ENCODE measurements at regions not wholly inside any gene's neighbourhood (a gene's known extent, or its start where the extent isn't known, plus 50 kb on each side); places are given as distances from the start of the nearest gene placed in this dataset.

DNA sequence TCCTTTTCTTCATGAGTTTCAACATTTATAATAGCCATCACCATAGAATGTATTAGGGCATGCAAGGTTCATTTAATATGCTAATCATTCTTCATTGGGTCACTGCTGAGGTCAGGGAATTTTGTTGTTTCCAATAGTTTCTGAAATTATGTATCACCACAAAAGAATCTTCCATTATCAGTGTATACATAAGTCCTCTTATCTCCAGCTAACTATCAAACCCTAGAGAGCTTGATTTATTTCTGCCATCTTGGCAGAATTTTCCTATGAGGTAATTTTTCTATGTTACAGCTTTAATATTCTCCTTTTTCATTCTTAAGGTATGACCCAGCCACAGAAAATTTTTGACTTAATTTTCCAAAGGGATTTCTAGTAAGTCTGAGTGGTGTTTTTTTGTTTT, 415.0 kb upstream of the SLITRK1 start:
- peak in 1 of 2 donors; percentile 68 for DNase-seq (ENCODE audit: low read depth in 2 of 2)
- Histone ChIP-seq H4K20me1 (ENCODE audit: control insufficient read depth, extremely low read depth, insufficient read depth, low read length) (no peaks in the 10 kb centered on the region), H3K79me2 (ENCODE audit: control insufficient read depth, insufficient read depth, low read length) (no peaks in the 10 kb centered on the region), H3K27ac (ENCODE audit: insufficient read depth, low read length) (no peak overlapping the region), H3K9me3 (ENCODE audit: control insufficient read depth, insufficient read depth, low read depth, low read length) (no peaks in the 10 kb centered on the region), H3K36me3 (ENCODE audit: control insufficient read depth, insufficient read depth, low read length) (no peaks in the 10 kb centered on the region), H3K4me1 (ENCODE audit: control insufficient read depth, extremely low read depth, insufficient read depth, low read length) (no peaks in the 10 kb centered on the region), H3K27me3 (ENCODE audit: control insufficient read depth, insufficient read depth, low read length) (no peaks in the 10 kb centered on the region), H3K4me2 (ENCODE audit: extremely low read depth, insufficient read depth, low read length) (no peak overlapping the region), H3K4me3 (replicated peaks in 1 of 4; ENCODE audit: control extremely low read depth in 1 of 4, insufficient read depth in 1 of 4, low read depth in 3 of 4, low read length in 4 of 4) (no peak overlapping the region), H2AFZ (ENCODE audit: low read length) (no peak overlapping the region), H3K9ac (ENCODE audit: insufficient read depth, low read length) (no peak overlapping the region)
- TF ChIP-seq, protein P1, sequence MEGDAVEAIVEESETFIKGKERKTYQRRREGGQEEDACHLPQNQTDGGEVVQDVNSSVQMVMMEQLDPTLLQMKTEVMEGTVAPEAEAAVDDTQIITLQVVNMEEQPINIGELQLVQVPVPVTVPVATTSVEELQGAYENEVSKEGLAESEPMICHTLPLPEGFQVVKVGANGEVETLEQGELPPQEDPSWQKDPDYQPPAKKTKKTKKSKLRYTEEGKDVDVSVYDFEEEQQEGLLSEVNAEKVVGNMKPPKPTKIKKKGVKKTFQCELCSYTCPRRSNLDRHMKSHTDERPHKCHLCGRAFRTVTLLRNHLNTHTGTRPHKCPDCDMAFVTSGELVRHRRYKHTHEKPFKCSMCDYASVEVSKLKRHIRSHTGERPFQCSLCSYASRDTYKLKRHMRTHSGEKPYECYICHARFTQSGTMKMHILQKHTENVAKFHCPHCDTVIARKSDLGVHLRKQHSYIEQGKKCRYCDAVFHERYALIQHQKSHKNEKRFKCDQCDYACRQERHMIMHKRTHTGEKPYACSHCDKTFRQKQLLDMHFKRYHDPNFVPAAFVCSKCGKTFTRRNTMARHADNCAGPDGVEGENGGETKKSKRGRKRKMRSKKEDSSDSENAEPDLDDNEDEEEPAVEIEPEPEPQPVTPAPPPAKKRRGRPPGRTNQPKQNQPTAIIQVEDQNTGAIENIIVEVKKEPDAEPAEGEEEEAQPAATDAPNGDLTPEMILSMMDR (conservative IDR thresholded peaks at IDR 0.05 in 1 of 2, IDR thresholded peaks at IDR 0.05 in 1 of 2; ENCODE audit: low read depth in 1 of 2, low read length in 2 of 2), result no peak
- TF ChIP-seq EZH2 (IDR thresholded peaks at IDR 0.05; ENCODE audit: low read length, missing control alignments), result no peak

DNA sequence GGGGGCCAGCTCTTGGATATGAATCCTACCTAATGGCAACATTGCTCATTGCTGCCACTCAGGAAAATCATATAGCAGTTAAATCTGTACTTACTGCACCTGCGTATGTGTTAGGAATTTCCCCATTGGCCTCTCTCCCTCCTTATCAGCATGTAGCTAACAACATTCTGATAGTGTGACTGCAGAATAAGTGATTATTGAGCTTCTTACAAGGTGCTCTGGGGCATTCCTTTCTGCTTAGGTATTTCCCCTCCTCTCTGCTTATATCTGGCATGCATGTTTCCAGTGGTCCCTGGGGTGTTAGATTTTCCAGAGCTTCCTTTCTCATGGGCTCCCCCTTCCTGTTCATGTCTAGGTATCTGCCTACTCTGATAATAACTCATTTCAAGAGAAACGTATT, 414.1 kb upstream of the SLITRK1 start:
- no peaks in the 10 kb centered on the region for H4K20me1 ChIP-seq (ENCODE audit: control insufficient read depth, extremely low read depth, insufficient read depth, low read length)
- no peak overlapping the region for H3K4me2 ChIP-seq (ENCODE audit: extremely low read depth, insufficient read depth, low read length)
- TF ChIP-seq, protein P1 (conservative IDR thresholded peaks at IDR 0.05 in 1 of 2, IDR thresholded peaks at IDR 0.05 in 1 of 2; ENCODE audit: low read depth in 1 of 2, low read length in 2 of 2), result no peak
- no peak for TF ChIP-seq EZH2 (IDR thresholded peaks at IDR 0.05; ENCODE audit: low read length, missing control alignments)
- H3K27ac ChIP-seq (ENCODE audit: insufficient read depth, low read length), result no peak overlapping the region
- no peaks in the 10 kb centered on the region for H3K27me3 ChIP-seq (ENCODE audit: control insufficient read depth, insufficient read depth, low read length)
- no peak overlapping the region for H3K4me3 ChIP-seq (replicated peaks in 1 of 4; ENCODE audit: control extremely low read depth in 1 of 4, insufficient read depth in 1 of 4, low read depth in 3 of 4, low read length in 4 of 4)
- no peaks in the 10 kb centered on the region for H3K36me3 ChIP-seq (ENCODE audit: control insufficient read depth, insufficient read depth, low read length)
- DNase-seq (ENCODE audit: low read depth in 2 of 2), result peak in 1 of 2 donors; percentile 72
- no peak overlapping the region for H3K9ac ChIP-seq (ENCODE audit: insufficient read depth, low read length)
- no peaks in the 10 kb centered on the region for H3K4me1 ChIP-seq (ENCODE audit: control insufficient read depth, extremely low read depth, insufficient read depth, low read length)
- no peaks in the 10 kb centered on the region for H3K9me3 ChIP-seq (ENCODE audit: control insufficient read depth, insufficient read depth, low read depth, low read length)
- no peaks in the 10 kb centered on the region for H3K79me2 ChIP-seq (ENCODE audit: control insufficient read depth, insufficient read depth, low read length)
- no peak overlapping the region for H2AFZ ChIP-seq (ENCODE audit: low read length)

DNA sequence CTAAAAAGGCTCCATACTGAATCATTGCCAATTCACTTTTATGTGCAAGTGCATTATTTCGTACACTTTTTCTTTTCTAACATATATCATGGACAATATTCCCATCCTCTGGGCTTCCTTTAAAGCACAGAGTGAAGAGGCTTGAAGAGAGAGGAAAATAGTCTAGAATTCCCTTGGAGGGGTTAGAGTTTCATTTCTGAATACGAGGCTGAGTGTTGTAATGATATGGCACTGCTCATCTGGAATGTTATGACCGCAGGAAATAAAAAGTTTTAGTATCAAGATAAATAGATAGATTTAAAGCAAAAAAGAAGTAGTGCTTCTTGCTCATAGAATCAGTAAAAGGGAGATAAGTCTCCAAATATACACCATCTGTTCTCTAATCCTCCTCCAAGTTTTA, 412.3 kb upstream of the SLITRK1 start:
- Histone ChIP-seq H4K20me1 (ENCODE audit: control insufficient read depth, extremely low read depth, insufficient read depth, low read length) (no peaks in the 10 kb centered on the region), H3K27ac (ENCODE audit: insufficient read depth, low read length) (no peak overlapping the region), H3K9me3 (ENCODE audit: control insufficient read depth, insufficient read depth, low read depth, low read length) (no peaks in the 10 kb centered on the region), H3K36me3 (ENCODE audit: control insufficient read depth, insufficient read depth, low read length) (no peaks in the 10 kb centered on the region), H3K4me2 (ENCODE audit: extremely low read depth, insufficient read depth, low read length) (no peak overlapping the region), H3K27me3 (ENCODE audit: control insufficient read depth, insufficient read depth, low read length) (no peaks in the 10 kb centered on the region), H3K79me2 (ENCODE audit: control insufficient read depth, insufficient read depth, low read length) (no peaks in the 10 kb centered on the region), H3K9ac (ENCODE audit: insufficient read depth, low read length) (no peak overlapping the region), H2AFZ (ENCODE audit: low read length) (no peak overlapping the region), H3K4me1 (ENCODE audit: control insufficient read depth, extremely low read depth, insufficient read depth, low read length) (no peaks in the 10 kb centered on the region), H3K4me3 (replicated peaks in 1 of 4; ENCODE audit: control extremely low read depth in 1 of 4, insufficient read depth in 1 of 4, low read depth in 3 of 4, low read length in 4 of 4) (no peak overlapping the region)
- DNase-seq (ENCODE audit: low read depth in 2 of 2), result no peak
- TF ChIP-seq, protein P1 (conservative IDR thresholded peaks at IDR 0.05 in 1 of 2, IDR thresholded peaks at IDR 0.05 in 1 of 2; ENCODE audit: low read depth in 1 of 2, low read length in 2 of 2), result no peak
- no peak for TF ChIP-seq EZH2 (IDR thresholded peaks at IDR 0.05; ENCODE audit: low read length, missing control alignments)
